Naive thymus-derived CD4-positive, alpha-beta T cell (primary cell): ENCODE measurements at regions not wholly inside any gene's neighbourhood (a gene's known extent, or its start where the extent isn't known, plus 50 kb on each side); places are given as distances from the start of the nearest gene placed in this dataset.

Source experiments
- ATAC-seq: fragments of 150-1000 bp; cut with Tn5 transposase; 2 replicates; pipeline ENCODE4 v1.10.0; 2021; ENCODE audit warnings: mild to moderate bottlenecking, moderate library complexity
- CTCF ChIA-PET: fragments of 350-600 bp; sonication (Branson Sonifier 250); formaldehyde crosslinking; loops from one replicate; lab custom pipeline; 2021; ENCODE audit warnings: antibody characterized with exemption; lab: Charles Lee
- POLR2A ChIA-PET: fragments of 350-600 bp; sonication (Branson Sonifier 250); formaldehyde crosslinking; loops from one replicate; lab custom pipeline; 2021; ENCODE audit warnings: antibody characterized with exemption, inconsistent platforms; lab: Charles Lee
- DNase-seq, 9 donors: peaks; one replicate each; pipeline versions ENCODE4 v3.0.0 to v3.0.0-alpha.2; 2020 to 2022; ENCODE audit warnings: mixed read lengths in 1 of 9
- H3K27ac ChIP-seq: one replicate; pipeline ENCODE4 v1.7.0; 2013; ENCODE audit warnings: mild to moderate bottlenecking, low read depth, low read length, moderate library complexity
- H3K27me3 ChIP-seq, 2 donors: one replicate each; pipeline ENCODE4 v1.7.0; 2013; ENCODE audit warnings: low read length in 2 of 2, mild to moderate bottlenecking in 2 of 2, moderate library complexity in 2 of 2; ENCODE audit not compliant: control insufficient read depth in 2 of 2, insufficient read depth in 2 of 2
- H3K36me3 ChIP-seq, 3 experiments: 1 replicate in 2 of 3; 2 replicates in 1 of 3; pipeline ENCODE4 v1.7.0; 2013; ENCODE audit warnings: low read length in 3 of 3, mild to moderate bottlenecking in 3 of 3, moderate library complexity in 1 of 3; ENCODE audit not compliant: insufficient read depth in 3 of 3, control insufficient read depth in 2 of 3
- H3K4me1 ChIP-seq, 2 donors: one replicate each; pipeline ENCODE4 v1.7.0; 2013; ENCODE audit warnings: low read length in 2 of 2, mild to moderate bottlenecking in 2 of 2, moderate library complexity in 1 of 2; ENCODE audit not compliant: control insufficient read depth in 2 of 2, insufficient read depth in 2 of 2
- H3K4me3 ChIP-seq: 2 replicates; pipeline ENCODE4 v1.7.0; 2013; ENCODE audit warnings: mild to moderate bottlenecking, low read length
- H3K9me3 ChIP-seq, 3 experiments: 1 replicate in 2 of 3; 2 replicates in 1 of 3; pipeline ENCODE4 v1.7.0; 2013; ENCODE audit warnings: low read length in 3 of 3; ENCODE audit not compliant: control insufficient read depth in 2 of 3
- H3K27ac Mint-ChIP-seq, 9 donors: one replicate each; pipeline ENCODE4 v1.8.0; 2020 to 2022; ENCODE audit warnings: mixed read lengths in 9 of 9, mild to moderate bottlenecking in 8 of 9, moderate library complexity in 5 of 9, inconsistent platforms in 2 of 9
- H3K27me3 Mint-ChIP-seq, 5 donors: one replicate each; pipeline ENCODE4 v1.8.0; 2021 to 2022; ENCODE audit warnings: mixed read lengths in 5 of 5, mild to moderate bottlenecking in 1 of 5
- H3K36me3 Mint-ChIP-seq, 5 donors: one replicate each; pipeline ENCODE4 v1.8.0; 2020 to 2022; ENCODE audit warnings: mixed read lengths in 5 of 5, mild to moderate bottlenecking in 3 of 5, inconsistent platforms in 1 of 5
- H3K4me1 Mint-ChIP-seq, 7 donors: one replicate each; pipeline ENCODE4 v1.8.0; 2020 to 2022; ENCODE audit warnings: mixed read lengths in 7 of 7, mild to moderate bottlenecking in 3 of 7, inconsistent platforms in 1 of 7
- H3K4me3 Mint-ChIP-seq, 10 donors: one replicate each; pipeline ENCODE4 v1.8.0; 2020 to 2022; ENCODE audit warnings: mild to moderate bottlenecking in 10 of 10, mixed read lengths in 10 of 10, moderate library complexity in 6 of 10, inconsistent platforms in 2 of 10
- H3K9me3 Mint-ChIP-seq, 11 donors: one replicate each; pipeline ENCODE4 v1.8.0; 2020 to 2022; ENCODE audit warnings: mixed read lengths in 11 of 11, mild to moderate bottlenecking in 4 of 11, inconsistent platforms in 1 of 11, moderate library complexity in 1 of 11
- intact Hi-C, 2 donors: fragments of 100-400 bp; cut with micrococcal nuclease; formaldehyde crosslinking; loops; one replicate each; pipeline ENCODE4 v1.15.1; 2023

DNA sequence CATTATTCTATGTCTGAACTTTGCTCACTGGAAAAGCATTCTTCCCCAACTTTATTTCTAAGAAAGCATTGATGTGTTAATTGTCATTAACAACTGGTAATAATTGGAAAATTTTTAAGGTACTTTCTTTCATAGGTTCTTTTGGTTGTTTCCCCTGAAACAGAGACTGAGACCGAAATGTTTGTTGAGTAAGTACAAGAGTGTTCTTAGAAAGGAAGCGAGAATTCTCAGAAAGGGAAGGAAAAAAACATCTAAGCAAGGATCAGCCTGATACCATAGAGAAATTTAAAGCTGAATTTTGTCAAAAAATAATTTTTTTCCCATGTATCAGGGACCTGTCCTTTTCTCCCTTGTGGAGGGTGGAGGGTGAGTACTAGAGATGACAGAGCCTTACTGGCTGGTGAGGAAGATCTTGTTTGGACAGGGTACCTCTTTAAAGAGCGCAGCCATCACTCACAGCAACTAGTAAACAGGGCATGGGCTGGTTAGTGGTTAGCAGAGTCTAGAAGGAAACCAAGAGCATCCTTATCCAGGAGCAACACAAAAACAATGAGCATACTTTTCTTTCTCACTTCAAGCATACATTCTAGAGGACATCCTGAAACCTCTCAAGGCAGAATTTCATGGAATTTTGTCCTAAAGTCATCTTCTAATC lies 898.5 kb downstream of the DNAH5 start:
- ATAC-seq, result no peak
- H3K27me3 ChIP-seq, result no peaks in the 10 kb centered on the region
- H3K27ac Mint-ChIP-seq, result no peak overlapping the region
- POLR2A ChIA-PET, result no interaction called here
- CTCF ChIA-PET, result no interaction called here
- peaks cover 3 to 38% (median 16%) of the 10 kb centered on the region in 11 donors for H3K9me3 Mint-ChIP-seq
- intact Hi-C loops, result no loop called here
- no peak overlapping the region for H3K27ac ChIP-seq
- no peaks in the 10 kb centered on the region for H3K4me1 Mint-ChIP-seq
- no peaks in the 10 kb centered on the region for H3K9me3 ChIP-seq
- no peaks in the 10 kb centered on the region for H3K27me3 Mint-ChIP-seq
- DNase-seq, result no peak
- no peak overlapping the region for H3K4me3 ChIP-seq
- no peaks in the 10 kb centered on the region for H3K36me3 Mint-ChIP-seq
- no peaks in the 10 kb centered on the region for H3K4me1 ChIP-seq
- no peaks in the 10 kb centered on the region for H3K36me3 ChIP-seq
- no peak overlapping the region for H3K4me3 Mint-ChIP-seq

GRCh38 chr5:13034061-13034460 lies 910.4 kb downstream of the DNAH5 start:
- H3K27ac ChIP-seq, result no peak overlapping the region
- intact Hi-C loops, result no loop called here
- H3K4me3 Mint-ChIP-seq, result no peak overlapping the region
- H3K27ac Mint-ChIP-seq, result no peak overlapping the region
- ATAC-seq, result no peak
- H3K4me1 Mint-ChIP-seq, result no peaks in the 10 kb centered on the region
- no peaks in the 10 kb centered on the region for H3K27me3 Mint-ChIP-seq
- H3K4me1 ChIP-seq, result no peaks in the 10 kb centered on the region
- H3K27me3 ChIP-seq, result no peaks in the 10 kb centered on the region
- no peaks in the 10 kb centered on the region for H3K9me3 ChIP-seq
- POLR2A ChIA-PET, result interaction anchor here (0.6 kb wide), 1 partner anchor 445 kb away, joined by 3 read pairs; no protein-coding TSS in a partner anchor
- DNase-seq, result no peak
- peaks cover 0 to 21% (median 6%) of the 10 kb centered on the region in 11 donors for H3K9me3 Mint-ChIP-seq
- no peak overlapping the region for H3K4me3 ChIP-seq
- no peaks in the 10 kb centered on the region for H3K36me3 ChIP-seq
- no peaks in the 10 kb centered on the region for H3K36me3 Mint-ChIP-seq
- CTCF ChIA-PET, result no interaction called here

DNA sequence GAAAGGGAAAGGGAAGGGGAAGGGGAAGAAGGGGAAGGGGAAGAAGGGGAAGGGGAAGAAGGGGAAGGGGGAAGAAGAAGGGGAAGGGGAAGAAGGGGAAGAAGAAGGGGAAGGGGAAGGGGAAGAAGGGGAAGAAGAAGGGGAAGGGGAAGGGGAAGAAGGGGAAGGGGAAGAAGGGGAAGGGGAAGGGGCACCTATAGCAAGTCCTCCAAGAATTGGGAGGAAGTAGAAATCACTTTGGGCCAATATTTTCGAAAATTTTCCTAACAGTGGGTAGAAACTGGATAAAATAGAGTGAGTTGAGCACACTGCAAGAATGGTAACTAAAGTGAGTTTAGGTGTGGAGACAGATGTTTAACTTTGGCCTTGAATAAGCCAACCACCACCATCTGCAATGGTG lies 915.3 kb downstream of the DNAH5 start:
- Mint-ChIP-seq H3K4me3 (no peak overlapping the region), H3K27ac (no peak overlapping the region), H3K36me3 (no peaks in the 10 kb centered on the region), H3K27me3 (no peaks in the 10 kb centered on the region), H3K9me3 (peaks cover 2 to 23% (median 9%) of the 10 kb centered on the region in 11 donors), H3K4me1 (no peaks in the 10 kb centered on the region)
- H3K27me3 ChIP-seq, result no peaks in the 10 kb centered on the region
- no peak overlapping the region for H3K27ac ChIP-seq
- intact Hi-C loops, result no loop called here
- H3K4me3 ChIP-seq, result no peak overlapping the region
- no peaks in the 10 kb centered on the region for H3K36me3 ChIP-seq
- CTCF ChIA-PET, result no interaction called here
- no peaks in the 10 kb centered on the region for H3K4me1 ChIP-seq
- DNase-seq, result no peak
- POLR2A ChIA-PET, result no interaction called here
- ATAC-seq, result no peak
- H3K9me3 ChIP-seq, result no peaks in the 10 kb centered on the region

GRCh38 chr5:13027874-13028273 lies 916.6 kb downstream of the DNAH5 start:
- Mint-ChIP-seq H3K9me3 (peaks cover 2 to 21% (median 9%) of the 10 kb centered on the region in 11 donors), H3K27me3 (no peaks in the 10 kb centered on the region), H3K4me3 (no peak overlapping the region), H3K4me1 (no peaks in the 10 kb centered on the region), H3K27ac (no peak overlapping the region), H3K36me3 (no peaks in the 10 kb centered on the region)
- Histone ChIP-seq H3K4me3 (no peak overlapping the region), H3K36me3 (no peaks in the 10 kb centered on the region), H3K27me3 (no peaks in the 10 kb centered on the region), H3K9me3 (no peaks in the 10 kb centered on the region), H3K4me1 (no peaks in the 10 kb centered on the region), H3K27ac (no peak overlapping the region)
- DNase-seq (no peak), ATAC-seq (no peak)
- POLR2A ChIA-PET, result no interaction called here
- intact Hi-C loops, result no loop called here
- CTCF ChIA-PET, result no interaction called here

DNA sequence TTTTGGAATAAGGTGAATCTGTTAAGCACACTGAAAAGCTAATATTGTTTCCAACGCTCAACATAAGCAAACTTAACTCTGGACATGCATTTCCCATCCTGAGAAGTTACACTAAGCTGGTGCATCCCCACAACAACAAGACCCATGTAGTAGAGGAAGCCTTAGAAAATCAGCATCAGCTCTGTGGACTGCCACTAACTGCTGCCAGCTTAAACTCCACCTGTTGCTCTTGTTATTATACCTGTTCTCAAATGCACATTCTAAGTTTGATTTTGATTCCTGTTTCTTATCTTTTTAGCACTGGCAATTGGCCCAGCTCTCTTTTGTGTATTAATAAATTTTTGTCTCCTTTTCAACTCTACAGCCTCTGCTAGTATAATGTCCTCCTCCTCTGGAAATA lies 924.8 kb downstream of the DNAH5 start:
- H3K4me3 Mint-ChIP-seq, result no peak overlapping the region
- H3K9me3 ChIP-seq, result no peaks in the 10 kb centered on the region
- H3K4me3 ChIP-seq, result no peak overlapping the region
- H3K9me3 Mint-ChIP-seq, result peaks cover 0 to 17% (median 6%) of the 10 kb centered on the region in 11 donors
- H3K27ac Mint-ChIP-seq, result no peak overlapping the region
- intact Hi-C loops, result no loop called here
- H3K4me1 ChIP-seq, result no peaks in the 10 kb centered on the region
- ChIA-PET POLR2A (no interaction called here), CTCF (no interaction called here)
- no peaks in the 10 kb centered on the region for H3K36me3 Mint-ChIP-seq
- no peaks in the 10 kb centered on the region for H3K36me3 ChIP-seq
- DNase-seq (no peak), ATAC-seq (no peak)
- H3K27ac ChIP-seq, result no peak overlapping the region
- no peaks in the 10 kb centered on the region for H3K27me3 ChIP-seq
- no peaks in the 10 kb centered on the region for H3K4me1 Mint-ChIP-seq
- H3K27me3 Mint-ChIP-seq, result no peaks in the 10 kb centered on the region

DNA sequence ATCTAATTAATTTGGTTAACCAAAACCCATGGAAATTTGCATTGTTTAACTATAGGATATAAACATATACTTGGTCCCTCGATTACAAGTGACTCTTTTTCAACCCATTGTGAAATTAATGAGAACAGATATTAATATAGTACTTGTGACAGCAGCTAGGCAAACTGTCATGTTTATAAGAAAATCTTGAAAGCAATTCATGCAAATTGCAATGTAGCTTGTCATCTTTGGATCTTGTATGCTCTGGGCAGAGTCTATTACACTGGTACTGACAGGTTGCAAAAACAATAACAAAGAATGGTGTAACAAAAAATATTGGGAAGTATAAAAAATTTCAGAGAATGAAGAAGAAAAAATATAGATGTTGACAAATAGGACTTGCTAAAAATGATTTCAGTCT lies 941.0 kb downstream of the DNAH5 start:
- H3K4me1 ChIP-seq, result no peaks in the 10 kb centered on the region
- Mint-ChIP-seq H3K27me3 (no peaks in the 10 kb centered on the region), H3K4me3 (no peak overlapping the region), H3K36me3 (no peaks in the 10 kb centered on the region), H3K27ac (no peak overlapping the region), H3K9me3 (peaks cover 0 to 25% (median 8%) of the 10 kb centered on the region in 11 donors), H3K4me1 (no peaks in the 10 kb centered on the region)
- ATAC-seq, result no peak
- no peak overlapping the region for H3K4me3 ChIP-seq
- ChIA-PET CTCF (no interaction called here), POLR2A (no interaction called here)
- no peaks in the 10 kb centered on the region for H3K36me3 ChIP-seq
- H3K9me3 ChIP-seq, result peaks cover 0 to 5% (median 0%) of the 10 kb centered on the region in 3 experiments
- DNase-seq, result no peak
- no peak overlapping the region for H3K27ac ChIP-seq
- H3K27me3 ChIP-seq, result no peaks in the 10 kb centered on the region
- intact Hi-C loops, result no loop called here

GRCh38 chr5:12999667-13000066 lies 944.8 kb downstream of the DNAH5 start:
- no peaks in the 10 kb centered on the region for H3K27me3 Mint-ChIP-seq
- intact Hi-C loops, result no loop called here
- DNase-seq, result no peak
- no peaks in the 10 kb centered on the region for H3K36me3 ChIP-seq
- H3K9me3 ChIP-seq, result peaks cover 0 to 5% (median 0%) of the 10 kb centered on the region in 3 experiments
- H3K4me3 ChIP-seq, result no peak overlapping the region
- ChIA-PET CTCF (no interaction called here), POLR2A (no interaction called here)
- H3K27ac ChIP-seq, result no peak overlapping the region
- ATAC-seq, result no peak
- no peaks in the 10 kb centered on the region for H3K4me1 ChIP-seq
- peaks cover 0 to 25% (median 6%) of the 10 kb centered on the region in 11 donors for H3K9me3 Mint-ChIP-seq
- H3K27me3 ChIP-seq, result no peaks in the 10 kb centered on the region
- H3K27ac Mint-ChIP-seq, result no peak overlapping the region
- no peaks in the 10 kb centered on the region for H3K4me1 Mint-ChIP-seq
- H3K36me3 Mint-ChIP-seq, result no peaks in the 10 kb centered on the region
- no peak overlapping the region for H3K4me3 Mint-ChIP-seq
